Kidney (tissue), 13 donors: ENCODE measurements at regions not wholly inside any gene's neighbourhood (a gene's known extent, or its start where the extent isn't known, plus 50 kb on each side); places are given as distances from the start of the nearest gene placed in this dataset.
A peak's percentile ranks its signal among the peaks of the same experiment; 100 is the strongest.

Source experiments
- DNase-seq, 5 donors: peaks; one replicate each; pipeline ENCODE4 v3.0.0-alpha.2; 2013 to 2020
- FAIRE-seq: peaks from 2 replicates; lab custom pipeline; 2012; peaks lifted over from hg19 to GRCh38; lab: Jason Lieb, UNC
- H3K27ac ChIP-seq, 2 donors: one replicate each; pipeline ENCODE4 v1.7.0; 2013; ENCODE audit warnings: low read depth in 2 of 2, low read length in 2 of 2, inconsistent platforms in 1 of 2
- H3K27me3 ChIP-seq: one replicate; pipeline ENCODE4 v1.7.1; 2013; ENCODE audit warnings: low read length, inconsistent platforms; ENCODE audit not compliant: control insufficient read depth, insufficient read depth
- H3K36me3 ChIP-seq, 3 donors: one replicate each; pipeline versions ENCODE4 v1.7.0 to v1.7.1; 2013; ENCODE audit warnings: low read length in 3 of 3, control low read depth in 1 of 3, inconsistent platforms in 1 of 3; ENCODE audit not compliant: insufficient read depth in 3 of 3, control insufficient read depth in 2 of 3
- H3K4me1 ChIP-seq, 3 donors: one replicate each; pipeline versions ENCODE4 v1.7.0 to v1.7.1; 2013; ENCODE audit warnings: low read length in 3 of 3, inconsistent platforms in 1 of 3, low read depth in 1 of 3; ENCODE audit not compliant: control insufficient read depth in 2 of 3, insufficient read depth in 2 of 3
- H3K4me3 ChIP-seq, 3 donors: one replicate each; pipeline versions ENCODE4 v1.7.0 to v1.8.1; 2013; ENCODE audit warnings: low read length in 3 of 3, control low read depth in 1 of 3, inconsistent platforms in 1 of 3
- H3K9ac ChIP-seq, 3 donors: one replicate each; pipeline versions ENCODE4 v1.7.0 to v1.7.1; 2013; ENCODE audit warnings: low read length in 3 of 3, control low read depth in 1 of 3, inconsistent platforms in 1 of 3
- H3K9me3 ChIP-seq, 3 donors: one replicate each; pipeline versions ENCODE4 v1.7.0 to v1.7.1; 2013; ENCODE audit warnings: low read length in 3 of 3, control low read depth in 1 of 3, inconsistent platforms in 1 of 3; ENCODE audit not compliant: control insufficient read depth in 2 of 3, insufficient read depth in 1 of 3
- intact Hi-C: fragments of 100-400 bp; cut with DNase I; formaldehyde crosslinking; loops from one replicate; pipeline ENCODE4 v1.11.1; 2022
- TF ChIP-seq, protein P1 (sequence below): IDR thresholded peaks from 3 replicates; pipeline ENCODE4 v1.5.1; 2012; ENCODE audit warnings: mild to moderate bottlenecking, moderate library complexity, borderline replicate concordance; ENCODE audit not compliant: insufficient read depth; ENCODE audit errors: extremely low read depth
- donor health status: control.
- donor health status: control.
- donor health status: control.
- donor health status: control.
- donor health status: control.
- donor health status: DM: yes; HTN: yes; CAD: no.
- donor health status: Normal renal cell carcinoma (clear cell type).

DNA sequence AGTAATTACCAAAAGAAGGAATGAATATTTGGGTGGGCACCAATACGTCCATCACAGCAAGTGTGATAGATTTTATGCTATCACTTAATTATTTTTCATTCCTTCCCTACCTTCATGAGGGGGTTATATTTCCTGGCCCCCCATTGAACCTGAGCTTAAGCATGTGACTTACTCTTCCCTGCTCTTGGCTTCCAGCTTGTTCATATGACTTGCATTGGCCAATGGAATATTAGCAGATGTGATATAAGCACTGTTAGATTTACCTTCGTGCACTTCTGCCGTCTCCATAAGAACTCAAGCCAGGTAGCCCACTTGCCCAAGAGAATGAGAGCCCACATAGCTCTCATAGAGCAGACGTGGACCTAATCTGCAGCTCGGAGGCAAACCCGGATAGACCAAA is 99.1 kb upstream of the SMARCA2 start:
- no peak for DNase-seq

DNA sequence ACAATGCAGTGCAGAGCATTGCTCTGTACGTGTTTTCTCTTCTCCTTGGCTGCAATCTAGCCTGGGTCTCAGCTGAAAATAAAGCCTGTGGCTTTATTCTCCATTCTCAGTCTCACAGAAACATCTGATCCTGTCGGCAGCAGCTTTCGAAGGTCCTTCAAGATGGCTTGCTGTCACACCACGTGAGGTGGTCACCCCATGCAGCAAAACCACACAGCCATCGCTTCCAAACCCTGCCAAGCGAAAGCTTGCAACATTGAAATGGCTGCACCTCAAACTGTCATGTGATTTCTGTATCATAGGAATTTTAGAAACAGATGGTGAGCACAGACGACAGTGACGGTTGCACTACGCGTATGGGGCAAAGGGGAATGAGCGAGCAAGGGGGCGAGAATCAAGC is 98.5 kb upstream of the SMARCA2 start:
- no peak for FAIRE-seq

More for the DNA sequence above, 99.1 kb upstream of the SMARCA2 start:
- intact Hi-C loops, result no loop called here
- H3K4me1 ChIP-seq, result no peaks in the 10 kb centered on the region
- TF ChIP-seq, protein P1, sequence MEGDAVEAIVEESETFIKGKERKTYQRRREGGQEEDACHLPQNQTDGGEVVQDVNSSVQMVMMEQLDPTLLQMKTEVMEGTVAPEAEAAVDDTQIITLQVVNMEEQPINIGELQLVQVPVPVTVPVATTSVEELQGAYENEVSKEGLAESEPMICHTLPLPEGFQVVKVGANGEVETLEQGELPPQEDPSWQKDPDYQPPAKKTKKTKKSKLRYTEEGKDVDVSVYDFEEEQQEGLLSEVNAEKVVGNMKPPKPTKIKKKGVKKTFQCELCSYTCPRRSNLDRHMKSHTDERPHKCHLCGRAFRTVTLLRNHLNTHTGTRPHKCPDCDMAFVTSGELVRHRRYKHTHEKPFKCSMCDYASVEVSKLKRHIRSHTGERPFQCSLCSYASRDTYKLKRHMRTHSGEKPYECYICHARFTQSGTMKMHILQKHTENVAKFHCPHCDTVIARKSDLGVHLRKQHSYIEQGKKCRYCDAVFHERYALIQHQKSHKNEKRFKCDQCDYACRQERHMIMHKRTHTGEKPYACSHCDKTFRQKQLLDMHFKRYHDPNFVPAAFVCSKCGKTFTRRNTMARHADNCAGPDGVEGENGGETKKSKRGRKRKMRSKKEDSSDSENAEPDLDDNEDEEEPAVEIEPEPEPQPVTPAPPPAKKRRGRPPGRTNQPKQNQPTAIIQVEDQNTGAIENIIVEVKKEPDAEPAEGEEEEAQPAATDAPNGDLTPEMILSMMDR, result no peak
- H3K9me3 ChIP-seq, result no peaks in the 10 kb centered on the region
- H3K27me3 ChIP-seq, result no peaks in the 10 kb centered on the region
- no peaks in the 10 kb centered on the region for H3K36me3 ChIP-seq
- no peak overlapping the region for H3K4me3 ChIP-seq
- no peak overlapping the region for H3K9ac ChIP-seq
- no peak overlapping the region for H3K27ac ChIP-seq
- no peak for FAIRE-seq

DNA sequence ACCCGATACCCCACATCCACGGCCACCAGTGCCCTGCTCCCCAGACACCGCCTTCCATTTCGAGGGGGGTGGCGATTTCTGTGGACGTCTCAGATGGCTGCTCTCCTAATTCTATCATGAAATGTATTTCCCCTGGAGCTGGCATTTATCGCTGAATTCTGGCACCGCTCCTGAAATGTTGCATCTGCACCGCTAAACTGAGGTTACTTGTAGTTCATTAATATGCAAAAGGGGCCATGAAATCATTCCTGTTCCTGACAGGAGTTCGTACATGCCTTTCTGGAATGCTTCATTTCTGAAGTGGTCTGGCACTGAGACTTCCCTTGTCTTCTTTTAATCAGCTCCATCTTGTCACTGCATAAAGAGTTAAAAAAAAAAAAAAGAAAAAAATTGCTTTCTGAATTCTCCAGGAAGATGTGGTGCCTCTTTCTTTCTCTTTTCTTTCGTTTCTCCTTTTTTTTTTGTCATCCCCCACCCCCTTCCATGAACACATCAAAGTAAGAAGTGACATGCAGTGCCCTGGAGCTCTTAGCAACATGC is 97.7 kb upstream of the SMARCA2 start:
- FAIRE-seq, result no peak
- H3K9ac ChIP-seq, result no peak overlapping the region
- intact Hi-C loops, result no loop called here
- H3K36me3 ChIP-seq, result no peaks in the 10 kb centered on the region
- no peaks in the 10 kb centered on the region for H3K4me1 ChIP-seq
- H3K4me3 ChIP-seq, result no peak overlapping the region
- TF ChIP-seq, protein P1, result no peak
- peak in 2 of 5 donors; percentile 22 to 47 for DNase-seq
- H3K9me3 ChIP-seq, result no peaks in the 10 kb centered on the region
- H3K27ac ChIP-seq, result no peak overlapping the region
- H3K27me3 ChIP-seq, result no peaks in the 10 kb centered on the region

More for the DNA sequence above, 98.5 kb upstream of the SMARCA2 start:
- Histone ChIP-seq H3K9me3 (no peaks in the 10 kb centered on the region), H3K27me3 (no peaks in the 10 kb centered on the region), H3K4me1 (no peaks in the 10 kb centered on the region), H3K9ac (no peak overlapping the region), H3K36me3 (no peaks in the 10 kb centered on the region), H3K4me3 (no peak overlapping the region), H3K27ac (no peak overlapping the region)
- intact Hi-C loops, result no loop called here
- TF ChIP-seq, protein P1, result no peak
- no peak for DNase-seq

DNA sequence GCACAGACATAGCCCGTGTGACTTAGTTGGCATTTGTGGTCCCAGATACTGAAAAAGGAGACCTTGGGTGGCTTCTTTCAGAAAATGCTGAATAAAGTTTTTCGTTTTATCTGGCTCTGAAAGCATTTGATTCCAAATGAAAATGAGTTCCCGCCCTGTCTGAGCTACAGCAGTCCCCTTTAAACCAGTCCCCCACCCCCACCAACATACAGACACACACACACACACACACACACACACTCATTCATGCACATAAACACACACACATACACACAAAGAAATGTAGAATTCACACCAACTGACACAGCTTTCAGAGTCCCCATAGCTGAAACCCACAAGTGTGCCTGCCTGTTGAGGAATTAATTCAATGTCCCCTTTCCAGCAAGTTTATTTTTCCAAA is 97.0 kb upstream of the SMARCA2 start:
- H3K9ac ChIP-seq, result no peak overlapping the region
- H3K9me3 ChIP-seq, result no peaks in the 10 kb centered on the region
- H3K4me1 ChIP-seq, result no peaks in the 10 kb centered on the region
- TF ChIP-seq, protein P1, result no peak
- H3K27me3 ChIP-seq, result no peaks in the 10 kb centered on the region
- DNase-seq (peak in 1 of 5 donors; percentile 18), FAIRE-seq (no peak)
- no peaks in the 10 kb centered on the region for H3K36me3 ChIP-seq
- no peak overlapping the region for H3K4me3 ChIP-seq
- no peak overlapping the region for H3K27ac ChIP-seq
- intact Hi-C loops, result no loop called here
